Skin of body (tissue), 1 donor: ENCODE measurements at regions not wholly inside any gene's neighbourhood (a gene's known extent, or its start where the extent isn't known, plus 50 kb on each side); places are given as distances from the start of the nearest gene placed in this dataset.

Experiments
- DNase-seq: peaks from one replicate; lab custom pipeline; 2025; lab: John Stamatoyannopoulos, UW

GRCh38 chr14:31965735-31966598, 111.1 kb upstream of the ARHGAP5 start:
- no peak for DNase-seq

- no peak for DNase-seq
Observed at GRCh38 chr14:31966896-31967668, 110.0 kb upstream of the ARHGAP5 start.

GRCh38 chr14:31967669-31967975, 109.5 kb upstream of the ARHGAP5 start:
- no peak for DNase-seq

GRCh38 chr14:31968107-31968810, 108.8 kb upstream of the ARHGAP5 start:
- peak; percentile 11 for DNase-seq

GRCh38 chr14:31968956-31969698, 108.0 kb upstream of the ARHGAP5 start:
- DNase-seq: no peak

- no peak for DNase-seq
Observed at GRCh38 chr14:31969699-31970240, 107.3 kb upstream of the ARHGAP5 start.

- DNase-seq: no peak
Observed at GRCh38 chr14:31970744-31971143, 106.4 kb upstream of the ARHGAP5 start.

GRCh38 chr14:31971612-31972011, 105.5 kb upstream of the ARHGAP5 start:
- no peak for DNase-seq

- no peak for DNase-seq
Observed at GRCh38 chr14:31977001-31977556, 100.0 kb upstream of the ARHGAP5 start.

GRCh38 chr14:31978423-31978822, 98.7 kb upstream of the ARHGAP5 start:
- no peak for DNase-seq

- DNase-seq: no peak
Observed at GRCh38 chr14:31982642-31983041, 94.5 kb upstream of the ARHGAP5 start.

GRCh38 chr14:31986405-31986804, 90.7 kb upstream of the ARHGAP5 start:
- DNase-seq: no peak

- no peak for DNase-seq
Observed at GRCh38 chr14:31987721-31988120, 89.4 kb upstream of the ARHGAP5 start.

- no peak for DNase-seq
Observed at GRCh38 chr14:31988244-31988643, 88.9 kb upstream of the ARHGAP5 start.

GRCh38 chr14:31990183-31990857, 86.8 kb upstream of the ARHGAP5 start:
- DNase-seq: no peak

GRCh38 chr14:31990926-31991572, 86.1 kb upstream of the ARHGAP5 start:
- no peak for DNase-seq

GRCh38 chr14:31992011-31992447, 85.1 kb upstream of the ARHGAP5 start:
- no peak for DNase-seq

- DNase-seq: no peak
Observed at GRCh38 chr14:31993521-31993951, 83.6 kb upstream of the ARHGAP5 start.

GRCh38 chr14:31994391-31995033, 82.6 kb upstream of the ARHGAP5 start:
- DNase-seq: no peak
